Esophagus squamous epithelium (tissue), 5 donors: ENCODE measurements at regions not wholly inside any gene's neighbourhood (a gene's known extent, or its start where the extent isn't known, plus 50 kb on each side); places are given as distances from the start of the nearest gene placed in this dataset.

Source experiments
- DNase-seq: peaks from one replicate; lab custom pipeline; 2025; lab: John Stamatoyannopoulos, UW
- H3K27ac ChIP-seq, 4 donors: fragments of 200-600 bp; sonication (generic); one replicate each; pipeline ENCODE4 v1.5.1; 2016 to 2019; ENCODE audit warnings: mild to moderate bottlenecking in 1 of 4
- H3K27me3 ChIP-seq, 4 donors: fragments of 200-600 bp; sonication (generic); 1 replicate in 3 of 4; 2 replicates in 1 of 4; pipeline versions ENCODE4 v1.5.1 to v1.6.0; 2017 to 2021; ENCODE audit warnings: antibody characterized with exemption in 1 of 4
- H3K36me3 ChIP-seq, 3 donors: fragments of 200-600 bp; sonication (generic); one replicate each; pipeline ENCODE4 v1.5.1; 2016 to 2019
- H3K4me1 ChIP-seq, 3 donors: fragments of 200-600 bp; sonication (generic); one replicate each; pipeline ENCODE4 v1.5.1; 2017 to 2019
- H3K4me3 ChIP-seq, 4 donors: fragments of 200-600 bp; sonication (generic); 1 replicate in 3 of 4; 2 replicates in 1 of 4; pipeline ENCODE4 v1.5.1; 2016 to 2019; ENCODE audit warnings: mild to moderate bottlenecking in 2 of 4, moderate library complexity in 1 of 4
- H3K9me3 ChIP-seq, 3 donors: fragments of 200-600 bp; sonication (generic); one replicate each; pipeline ENCODE4 v1.5.1; 2016 to 2019
- CTCF ChIP-seq, 6 experiments: fragments of 450-650 bp in 4 of 6; fragments of 200-600 bp in 2 of 6; sonication (generic) in 2 of 6; IDR thresholded peaks; one replicate each; pipeline ENCODE4 v1.5.1; 2016 to 2019; ENCODE audit warnings: antibody characterized with exemption in 6 of 6, mild to moderate bottlenecking in 4 of 6, moderate library complexity in 4 of 6
- POLR2A ChIP-seq, 4 donors: fragments of 450-650 bp; IDR thresholded peaks; one replicate each; pipeline ENCODE4 v1.6.1; 2017; ENCODE audit warnings: antibody characterized with exemption in 4 of 4, mild to moderate bottlenecking in 4 of 4, moderate library complexity in 3 of 4
- WGBS, 2 donors: methylation state at CpG; one replicate each; pipeline ENCODE4 v1.1.5; 2018; 5-methylcytosine and 5-hydroxymethylcytosine counted together
- intact Hi-C: fragments of 100-400 bp; cut with DNase I; formaldehyde crosslinking; loops from one replicate; pipeline ENCODE4 v1.15.0; 2022
- donor health status: DM: yes; HTN: yes; CAD: no.

- H3K36me3 ChIP-seq, result no peaks in the 10 kb centered on the region
- H3K9me3 ChIP-seq, result peaks cover 0 to 17% (median 0%) of the 10 kb centered on the region in 3 donors
- intact Hi-C loops, result no loop called here
- no peak overlapping the region for H3K4me3 ChIP-seq
- no peak for TF ChIP-seq CTCF (IDR thresholded peaks at IDR 0.05)
- no peak for TF ChIP-seq POLR2A (IDR thresholded peaks at IDR 0.05)
- DNase-seq, result no peak
- WGBS, 2 donors, result 55 to 78% methylated on average over 6 of the region's 6 CpGs
- peaks cover 12 to 61% (median 26%) of the 10 kb centered on the region in 3 donors for H3K4me1 ChIP-seq
- H3K27me3 ChIP-seq, result peaks cover 0 to 59% (median 0%) of the 10 kb centered on the region in 4 donors
- peak overlapping the region in 3 of 4 donors; percentile 24 to 40 (median 36) for H3K27ac ChIP-seq
Observed at GRCh38 chr16:85193115-85193493, 80.8 kb upstream of the CIBAR2 start.

- Histone ChIP-seq H3K27me3 (peaks cover 0 to 55% (median 0%) of the 10 kb centered on the region in 4 donors), H3K27ac (no peak overlapping the region), H3K4me3 (no peak overlapping the region), H3K36me3 (no peaks in the 10 kb centered on the region), H3K4me1 (peaks cover 12 to 67% (median 32%) of the 10 kb centered on the region in 3 donors), H3K9me3 (peaks cover 0 to 17% (median 0%) of the 10 kb centered on the region in 3 donors)
- no peak for TF ChIP-seq POLR2A (IDR thresholded peaks at IDR 0.05)
- TF ChIP-seq CTCF (IDR thresholded peaks at IDR 0.05), result no peak
- intact Hi-C loops, result no loop called here
- 93 to 97% methylated on average over 6 to 12 of the region's 17 CpGs for WGBS, 2 donors
- no peak for DNase-seq
Observed at GRCh38 chr16:85193876-85194275, 81.6 kb upstream of the CIBAR2 start.

GRCh38 chr16:85194307-85195270, 82.3 kb upstream of the CIBAR2 start:
- no peak for DNase-seq
- no peak overlapping the region for H3K4me3 ChIP-seq
- peaks cover 12 to 68% (median 36%) of the 10 kb centered on the region in 3 donors for H3K4me1 ChIP-seq
- WGBS, 2 donors, result 74 to 85% methylated on average over 10 to 14 of the region's 15 CpGs
- intact Hi-C loops, result no loop called here
- H3K36me3 ChIP-seq, result no peaks in the 10 kb centered on the region
- peaks cover 0 to 13% (median 0%) of the 10 kb centered on the region in 3 donors for H3K9me3 ChIP-seq
- H3K27me3 ChIP-seq, result peaks cover 0 to 55% (median 0%) of the 10 kb centered on the region in 4 donors
- peak overlapping the region in 1 of 4 donors; percentile 71 for H3K27ac ChIP-seq
- TF ChIP-seq POLR2A (IDR thresholded peaks at IDR 0.05), result no peak
- TF ChIP-seq CTCF (IDR thresholded peaks at IDR 0.05), result no peak

- H3K4me1 ChIP-seq, result peaks cover 12 to 70% (median 36%) of the 10 kb centered on the region in 3 donors
- no peak overlapping the region for H3K4me3 ChIP-seq
- peaks cover 0 to 6% (median 0%) of the 10 kb centered on the region in 3 donors for H3K9me3 ChIP-seq
- intact Hi-C loops, result no loop called here
- TF ChIP-seq CTCF (IDR thresholded peaks at IDR 0.05) (no peak), POLR2A (IDR thresholded peaks at IDR 0.05) (no peak)
- DNase-seq, result no peak
- H3K27ac ChIP-seq, result peak overlapping the region in 3 of 4 donors; percentile 47 to 71 (median 61)
- no peaks in the 10 kb centered on the region for H3K36me3 ChIP-seq
- 81 to 84% methylated on average over 7 to 8 of the region's 8 CpGs for WGBS, 2 donors
- peaks cover 0 to 55% (median 0%) of the 10 kb centered on the region in 4 donors for H3K27me3 ChIP-seq
Observed at GRCh38 chr16:85195271-85195647, 83.0 kb upstream of the CIBAR2 start.
